Fibroblast of the conjunctiva (primary cell): ENCODE measurements at regions not wholly inside any gene's neighbourhood (a gene's known extent, or its start where the extent isn't known, plus 50 kb on each side); places are given as distances from the start of the nearest gene placed in this dataset.
A peak's percentile ranks its signal among the peaks of the same experiment; 100 is the strongest.

Experiments used
- DNase-seq: peaks from one replicate; pipeline ENCODE4 v3.0.0-alpha.2; 2010; ENCODE audit warnings: low read depth

DNA sequence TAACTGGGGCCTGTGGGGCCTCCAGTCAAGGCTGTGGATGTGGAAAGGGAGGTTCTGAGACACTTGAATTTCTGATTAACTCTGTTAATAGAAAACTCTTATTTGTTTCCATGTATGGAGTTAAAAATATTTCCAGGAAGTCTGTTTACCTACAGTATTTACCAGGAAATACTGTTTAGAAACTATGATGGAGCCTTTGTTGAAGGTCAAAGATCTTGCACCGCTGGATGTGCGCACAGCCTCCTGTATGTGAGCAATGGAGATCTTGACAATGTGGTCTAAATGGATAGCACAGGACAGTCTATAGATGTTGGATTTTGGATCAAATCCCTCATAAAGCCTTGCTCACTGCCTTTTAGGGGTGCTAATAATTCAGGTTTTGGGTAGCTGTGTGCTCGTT is 268.4 kb downstream of the DLEU7 start:
- no peak for DNase-seq

DNA sequence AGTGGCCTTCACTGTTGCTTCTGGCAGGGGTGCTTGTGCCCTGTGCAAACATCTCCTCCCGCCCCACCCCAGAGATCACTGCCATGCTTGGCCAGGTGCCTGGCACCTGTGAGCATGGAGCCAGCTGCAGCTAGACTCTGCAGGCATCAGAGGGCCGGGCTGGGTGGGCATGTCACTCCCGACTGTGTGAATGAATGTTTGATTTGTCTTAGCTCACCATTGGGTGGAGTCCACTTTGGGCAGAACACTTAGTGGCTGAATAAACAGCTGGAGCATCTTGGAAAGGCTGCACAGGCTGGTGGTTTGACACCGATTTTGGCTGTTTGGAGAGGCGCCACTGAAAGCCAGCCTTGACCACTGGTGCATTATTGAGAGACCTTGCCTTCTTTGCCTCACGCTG is 267.3 kb downstream of the DLEU7 start:
- DNase-seq: no peak

DNA sequence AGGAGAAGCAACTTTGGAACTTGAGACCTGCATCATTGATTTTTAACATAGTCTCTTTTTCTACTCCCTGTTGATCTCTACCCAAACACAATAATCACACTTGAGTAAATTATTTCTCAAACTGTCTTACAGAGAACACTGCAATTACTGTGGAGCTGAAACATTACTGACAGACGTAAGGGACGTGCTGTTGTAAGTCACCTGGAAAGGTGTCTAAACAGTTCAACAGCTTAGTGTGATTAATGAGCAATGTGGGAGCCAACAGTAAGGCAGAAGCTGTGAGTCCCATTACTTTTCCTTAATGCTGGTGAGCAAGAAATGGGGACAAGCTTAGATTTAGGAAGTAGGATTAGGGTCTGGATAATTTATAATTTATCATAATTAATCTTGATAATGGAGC is 265.7 kb downstream of the DLEU7 start:
- no peak for DNase-seq

DNA sequence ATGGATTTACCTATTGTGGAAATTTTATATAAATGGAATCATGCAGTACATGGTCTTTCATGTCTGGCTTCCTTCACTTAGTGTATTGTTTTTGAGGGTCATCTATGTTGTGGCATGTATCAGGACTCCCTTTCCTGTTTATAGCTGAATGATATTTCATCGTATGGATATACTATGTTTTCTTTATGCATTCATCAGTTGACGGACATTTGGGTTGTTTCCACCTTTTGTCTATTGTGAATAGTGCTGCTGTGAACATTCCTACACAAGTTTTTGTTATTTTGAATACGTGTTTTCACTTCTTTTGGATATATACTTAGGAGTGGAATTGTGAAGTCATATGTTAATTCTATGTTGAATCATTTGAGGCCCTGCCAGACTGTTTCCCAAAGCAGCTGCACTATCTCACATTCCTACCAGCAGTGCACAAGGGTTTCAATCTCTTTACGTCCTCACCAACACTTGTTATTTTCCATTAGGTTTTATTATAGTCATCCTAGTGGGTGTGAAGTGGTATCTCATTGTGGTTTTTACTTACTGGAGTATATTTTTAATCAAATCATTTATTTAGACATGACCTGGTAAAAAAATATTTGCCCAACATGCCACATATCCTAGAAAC is 262.7 kb downstream of the DLEU7 start:
- DNase-seq: no peak

DNA sequence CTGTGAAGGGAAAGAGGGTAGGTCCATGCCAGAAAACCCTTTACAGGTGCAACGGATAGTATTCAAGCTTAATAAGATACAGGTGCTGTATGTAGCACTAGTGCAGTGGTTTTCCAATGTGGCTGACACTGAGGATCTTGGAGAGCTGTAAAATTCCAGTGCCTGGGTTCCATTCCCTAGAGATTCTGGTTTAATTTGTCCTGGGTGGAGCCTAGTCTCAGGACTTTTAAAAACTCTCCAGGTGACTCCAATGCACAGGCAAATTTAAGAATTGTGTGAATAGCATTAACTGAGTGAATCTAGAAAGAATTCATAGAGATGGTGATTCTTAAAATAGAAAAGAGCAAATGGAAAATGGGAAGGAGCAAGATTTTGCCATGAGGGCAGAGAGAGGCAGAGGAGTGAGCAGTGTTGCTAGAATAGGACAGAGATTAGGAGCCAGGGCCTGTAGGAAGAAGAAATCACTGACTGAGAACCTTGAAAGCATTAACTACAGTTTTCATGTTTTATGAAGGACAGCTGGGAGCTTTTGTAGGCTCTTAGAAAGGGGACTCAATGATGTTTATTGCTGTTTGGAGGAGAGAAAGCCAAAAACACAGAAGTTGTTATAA is 261.8 kb downstream of the DLEU7 start:
- DNase-seq: no peak

GRCh38 chr13:50584856-50585580 is 258.5 kb downstream of the DLEU7 start:
- no peak for DNase-seq

DNA sequence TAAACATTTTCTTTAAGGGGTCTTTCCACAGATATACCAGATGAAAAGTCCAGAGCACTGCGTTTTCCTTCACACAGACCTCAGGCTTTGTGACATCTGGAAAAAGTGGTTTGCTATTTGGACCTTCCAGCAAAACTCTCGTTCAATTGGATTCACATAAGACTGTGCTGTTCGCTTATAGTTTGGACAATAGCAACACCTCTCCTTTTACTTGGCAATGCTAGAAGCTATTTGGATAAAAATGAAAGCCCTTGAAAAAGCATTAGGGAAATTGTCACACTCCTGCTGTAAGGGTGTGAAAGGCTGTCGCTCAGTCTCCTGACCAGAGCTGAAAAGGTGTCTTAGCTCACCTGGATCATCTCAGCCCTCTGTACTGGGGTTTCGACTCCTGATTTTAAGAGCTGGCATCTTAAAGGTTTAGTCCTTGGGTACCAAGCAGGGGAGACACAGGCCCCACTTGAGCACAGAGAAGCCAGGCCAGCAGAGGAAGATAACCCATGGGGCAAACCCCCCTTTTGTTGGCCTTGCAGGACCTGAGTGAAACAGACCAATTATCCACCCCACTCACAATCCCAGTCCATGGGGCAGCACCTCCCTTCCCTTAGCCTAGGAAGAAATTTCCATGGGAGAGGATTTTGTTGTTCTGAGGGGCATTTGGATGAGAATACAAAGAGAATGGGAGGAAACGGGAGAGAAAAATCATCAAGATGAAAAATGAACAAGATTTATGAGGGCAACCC is 257.6 kb downstream of the DLEU7 start:
- DNase-seq: no peak

GRCh38 chr13:50586414-50587083 is 256.9 kb downstream of the DLEU7 start:
- no peak for DNase-seq

DNA sequence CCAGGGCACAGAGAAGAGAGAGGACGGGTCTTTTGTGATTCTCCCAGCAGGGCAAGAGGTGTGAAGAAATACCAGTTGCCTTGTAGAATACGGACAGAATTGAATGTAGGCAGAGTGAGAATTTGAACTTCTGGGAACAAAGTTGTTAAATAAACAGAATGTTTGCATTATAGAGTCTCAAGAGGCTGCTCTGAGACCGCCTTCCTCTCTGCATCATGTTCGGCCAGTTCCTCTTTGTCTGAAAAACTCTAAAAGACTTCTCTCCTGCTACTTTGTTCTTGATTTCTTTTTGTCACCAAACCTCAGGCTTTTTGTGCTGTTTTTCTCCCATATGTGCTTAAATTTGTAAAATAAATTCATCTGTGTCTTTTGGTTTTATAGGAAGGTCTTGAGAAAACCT is 256.4 kb downstream of the DLEU7 start:
- no peak for DNase-seq

DNA sequence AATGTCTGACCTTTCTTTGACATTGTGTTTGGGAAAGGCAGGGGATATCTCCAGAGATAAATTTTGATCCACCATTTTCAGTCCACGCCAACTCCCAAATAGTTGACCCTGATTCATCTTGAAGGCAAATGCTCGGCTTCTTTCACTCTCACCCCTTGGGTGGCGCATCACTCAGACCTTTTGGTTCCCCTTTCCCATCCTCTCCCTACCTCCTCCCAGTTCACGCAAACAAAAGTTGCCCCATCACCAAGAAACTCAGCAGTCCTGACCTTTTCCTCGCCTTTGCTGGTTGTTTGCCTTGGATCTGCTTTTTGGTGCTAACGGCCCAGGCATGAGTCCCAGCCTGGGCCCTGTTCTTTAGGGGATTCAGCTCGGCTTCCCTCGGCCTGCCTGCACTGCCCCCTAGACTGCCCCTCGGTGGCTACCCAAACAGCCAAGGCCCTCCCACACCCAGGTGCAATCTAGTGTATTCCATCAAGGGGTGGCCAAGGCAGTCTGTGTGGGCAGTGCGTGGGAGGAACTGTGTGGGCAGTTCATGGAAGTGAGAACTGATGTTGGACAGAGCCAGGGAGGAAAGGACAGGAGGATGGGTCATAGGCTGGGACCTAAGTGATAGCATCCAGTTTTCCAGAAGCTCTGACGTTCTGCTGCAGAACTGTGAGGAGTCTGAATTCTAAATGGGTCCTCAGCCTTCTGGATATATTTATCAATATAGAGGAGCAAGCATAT is 255.7 kb downstream of the DLEU7 start:
- DNase-seq: no peak

DNA sequence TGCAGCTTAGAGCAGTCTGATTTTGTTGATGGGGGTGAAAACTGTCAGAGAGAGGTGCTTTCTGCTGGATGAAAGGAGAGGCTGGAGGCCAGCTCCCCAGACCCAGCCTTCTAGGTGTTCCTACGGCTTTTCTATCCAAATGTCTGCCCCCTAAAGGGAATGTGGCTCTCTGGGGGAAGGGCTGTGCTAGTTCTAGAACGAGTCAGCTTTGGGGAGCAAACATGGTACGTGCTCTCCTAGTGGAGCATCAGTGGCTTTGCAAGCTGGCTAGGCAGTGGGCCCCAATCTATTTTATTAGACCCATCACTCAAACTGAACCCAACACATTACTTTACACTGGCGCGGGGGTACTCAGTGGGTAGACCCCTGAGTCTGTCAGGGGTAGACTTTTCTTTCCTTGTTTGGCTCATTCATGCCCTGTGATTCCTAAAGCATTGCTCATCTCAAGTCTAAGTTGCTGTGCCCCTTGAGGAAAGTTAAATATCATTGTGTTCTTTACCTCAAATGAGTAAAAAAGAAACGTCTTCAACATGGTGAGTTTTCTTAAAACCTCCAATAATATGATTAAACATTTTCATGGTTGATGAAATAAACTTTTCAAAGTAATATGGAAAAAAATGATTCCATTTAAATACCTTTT is 254.9 kb downstream of the DLEU7 start:
- DNase-seq: no peak

DNA sequence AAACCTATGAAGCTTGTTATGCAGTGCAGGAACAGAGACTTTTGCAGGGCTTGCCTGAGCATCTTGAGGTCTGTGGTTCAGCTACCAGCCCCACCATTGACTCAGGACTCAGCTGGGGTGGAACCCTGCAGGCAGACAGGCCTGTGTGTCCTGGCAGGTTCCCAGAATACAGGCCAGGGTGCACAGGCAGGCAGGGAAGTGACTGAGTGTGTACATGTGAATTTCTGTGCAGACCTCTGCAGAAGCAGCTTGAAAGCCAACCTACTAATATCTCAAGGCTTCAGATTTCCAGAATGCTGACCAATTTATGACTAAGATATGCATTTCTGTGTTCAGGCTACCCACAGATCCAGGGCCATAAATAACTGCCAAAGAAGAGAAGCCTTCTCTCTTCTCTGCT is 254.4 kb downstream of the DLEU7 start:
- DNase-seq: peak; percentile 46

DNA sequence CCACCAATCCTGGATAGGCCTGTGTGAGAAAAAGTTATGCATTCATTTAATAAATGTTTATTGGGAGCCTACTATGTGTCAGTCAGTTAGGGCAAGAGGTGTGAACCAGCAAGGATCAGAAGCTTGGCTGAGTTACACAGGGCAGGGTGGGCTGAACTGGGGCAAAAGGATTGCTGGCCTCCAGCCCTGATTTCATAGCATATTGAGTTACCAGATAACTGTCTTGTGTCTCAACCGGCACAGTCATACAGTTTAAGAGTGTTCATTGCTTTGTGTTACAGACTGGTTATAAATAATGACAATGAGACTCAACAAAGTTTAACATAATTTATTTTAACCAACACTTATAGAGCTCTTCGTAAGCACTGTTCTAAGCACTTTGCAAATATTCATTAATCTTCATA is 253.8 kb downstream of the DLEU7 start:
- peak; percentile 53 for DNase-seq

GRCh38 chr13:50592412-50593155 is 250.9 kb downstream of the DLEU7 start:
- no peak for DNase-seq

DNA sequence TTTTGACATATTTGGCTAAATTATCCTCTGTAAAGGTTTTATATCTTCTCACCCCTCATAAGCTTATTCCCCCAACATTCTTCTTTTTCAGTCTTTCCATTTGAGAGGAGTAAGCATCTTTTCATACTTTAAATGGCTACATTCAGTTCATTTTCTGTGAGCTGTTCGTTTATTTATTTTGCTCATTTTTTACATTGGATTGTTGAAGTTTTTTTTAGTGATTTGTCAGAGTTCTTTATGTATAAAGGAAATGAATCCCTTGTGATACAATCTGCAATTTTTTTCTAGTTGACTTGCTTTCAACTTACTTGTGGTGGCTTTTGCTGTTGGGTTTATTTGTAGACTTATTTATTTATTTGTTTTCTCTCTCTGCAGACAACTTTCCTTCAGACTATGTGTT is 250.3 kb downstream of the DLEU7 start:
- DNase-seq: no peak

DNA sequence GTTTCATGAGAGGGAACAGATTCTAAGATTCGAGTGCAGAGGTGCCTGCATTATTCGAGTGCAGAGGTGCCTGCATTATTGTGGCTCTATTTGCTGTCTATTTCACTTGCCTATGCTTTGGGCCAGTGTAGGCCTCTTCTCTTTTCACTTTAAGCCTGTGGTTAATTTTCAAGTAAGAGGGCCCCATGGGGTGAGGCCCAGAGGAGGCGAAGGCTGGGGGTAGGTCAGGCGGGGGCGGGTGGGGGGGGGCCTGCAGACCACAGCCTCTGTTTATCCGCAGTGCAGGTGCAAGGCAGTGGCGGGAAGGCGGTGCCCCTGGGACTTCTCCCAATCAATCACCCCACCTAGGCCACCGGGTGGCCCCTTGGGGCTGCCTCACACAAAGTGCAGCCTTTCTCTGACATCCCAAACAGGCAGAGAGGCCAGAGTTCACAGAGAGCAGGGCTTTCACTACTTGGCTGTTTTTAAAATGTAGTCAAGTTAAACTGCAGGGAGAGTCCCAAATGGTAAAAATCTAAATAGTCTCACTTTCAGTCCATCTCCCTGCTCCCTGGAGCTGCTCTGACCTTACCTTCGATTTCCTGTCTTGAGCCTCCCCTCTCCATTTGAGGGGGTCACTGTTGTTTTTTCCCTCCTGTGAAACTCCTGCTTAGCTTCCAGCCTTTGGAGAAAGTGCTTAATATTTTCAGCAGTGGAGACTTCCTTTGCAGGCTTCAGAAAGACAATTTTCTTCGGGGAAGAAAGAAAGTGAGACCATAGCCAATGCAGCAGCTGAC is 249.0 kb downstream of the DLEU7 start:
- DNase-seq: no peak

DNA sequence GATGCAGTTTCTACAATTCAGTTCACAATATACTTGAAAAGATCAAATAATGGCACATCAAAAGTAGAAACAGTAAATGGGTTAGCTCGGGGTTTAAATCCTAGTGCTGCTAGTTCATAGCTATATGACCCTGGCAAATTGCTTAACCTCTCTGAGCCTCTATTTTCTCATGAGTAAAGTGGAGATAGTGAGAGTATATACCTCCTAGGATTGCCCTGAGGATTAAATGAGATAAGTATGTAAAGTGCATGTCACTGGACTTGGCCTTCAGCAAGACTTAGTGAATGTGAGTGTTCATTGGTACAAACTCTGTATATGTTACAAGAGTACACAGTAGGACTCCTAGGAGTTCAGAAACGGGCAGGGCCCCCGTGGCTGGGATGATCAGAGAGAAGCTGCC is 248.3 kb downstream of the DLEU7 start:
- no peak for DNase-seq

DNA sequence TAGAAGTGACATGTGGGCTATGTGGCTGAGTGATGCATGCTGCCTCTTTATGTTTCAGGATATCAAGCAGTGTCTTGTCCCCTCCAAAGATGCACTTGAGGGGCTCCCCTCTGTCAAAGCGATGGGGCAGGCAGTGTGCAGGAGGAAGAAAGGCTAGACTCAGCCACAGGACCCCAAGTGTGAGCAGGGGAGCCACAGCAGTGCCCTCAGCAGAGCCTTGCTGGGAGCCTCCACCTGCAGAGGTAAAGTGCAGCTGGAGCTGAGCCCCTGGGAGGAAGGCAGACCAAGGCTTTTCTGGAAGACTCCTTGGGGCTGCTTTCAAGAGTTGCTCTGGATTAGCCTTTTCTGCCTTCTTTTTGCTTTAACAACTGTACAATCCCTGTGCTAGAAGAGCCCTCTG is 247.3 kb downstream of the DLEU7 start:
- no peak for DNase-seq

DNA sequence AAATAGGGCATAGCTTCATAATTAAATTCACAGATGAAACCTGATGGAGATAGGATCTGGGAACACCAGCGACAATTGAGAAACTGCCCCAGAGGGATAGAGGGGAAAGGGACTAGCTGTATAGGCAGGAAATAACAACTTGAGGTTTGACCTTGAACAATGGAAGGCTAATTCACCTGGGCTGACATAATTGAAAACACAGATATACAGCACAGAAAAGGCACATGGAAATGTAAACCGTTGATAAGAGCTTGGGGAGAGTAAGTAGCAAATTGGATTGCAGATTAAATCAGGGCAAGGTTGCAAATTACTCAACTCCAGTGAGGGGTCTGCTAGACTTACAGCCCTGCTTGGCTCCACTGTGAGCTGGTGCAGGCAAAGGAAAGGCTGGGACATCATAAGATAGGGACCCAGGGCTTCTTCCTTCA is 246.7 kb downstream of the DLEU7 start:
- DNase-seq: no peak

- no peak for DNase-seq
These were observed 245.2 kb downstream of the DLEU7 start for GRCh38 chr13:50598338-50598737.
